GM12864 (cell line): ENCODE measurements at regions not wholly inside any gene's neighbourhood (a gene's known extent, or its start where the extent isn't known, plus 50 kb on each side); places are given as distances from the start of the nearest gene placed in this dataset.
"Not testable (repeated sequence)": the region's sequence is repeated elsewhere in the genome, so short reads cannot be mapped to it uniquely, and the experiment has no call there.

Experiments
- DNase-seq: peaks from one replicate; pipeline ENCODE4 v3.0.0-alpha.2; 2011; ENCODE audit warnings: low read depth
- H3K4me3 ChIP-seq: 2 replicates; pipeline ENCODE4 v1.5.1; 2011; ENCODE audit warnings: mild to moderate bottlenecking, low read depth, low read length, control low read depth
- TF ChIP-seq, protein P1 (sequence below): IDR thresholded peaks from 2 replicates; pipeline ENCODE4 v1.5.1; 2011; ENCODE audit warnings: low read depth, mild to moderate bottlenecking, moderate library complexity, low read length, control low read depth, inconsistent platforms; ENCODE audit errors: missing control alignments

DNA sequence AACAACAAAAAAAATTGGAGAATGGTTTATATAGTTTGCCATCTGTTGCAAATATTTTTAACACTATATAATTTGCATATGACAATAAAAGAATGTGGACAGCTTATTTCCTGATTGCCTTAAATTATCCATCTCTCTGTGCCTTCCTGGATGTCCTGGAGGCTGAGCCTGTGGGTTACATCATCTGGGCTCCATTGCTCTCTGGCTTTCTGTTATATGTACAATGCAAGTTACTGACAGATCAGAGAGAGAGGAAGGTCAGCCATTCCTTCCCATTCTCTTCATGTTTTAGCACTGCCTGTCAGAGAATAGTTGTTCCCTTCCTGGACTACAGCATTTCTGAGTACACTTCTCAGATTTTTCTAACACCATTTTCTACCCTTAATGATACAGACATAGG lies 758.3 kb upstream of the PCDH20 start:
- TF ChIP-seq, protein P1, sequence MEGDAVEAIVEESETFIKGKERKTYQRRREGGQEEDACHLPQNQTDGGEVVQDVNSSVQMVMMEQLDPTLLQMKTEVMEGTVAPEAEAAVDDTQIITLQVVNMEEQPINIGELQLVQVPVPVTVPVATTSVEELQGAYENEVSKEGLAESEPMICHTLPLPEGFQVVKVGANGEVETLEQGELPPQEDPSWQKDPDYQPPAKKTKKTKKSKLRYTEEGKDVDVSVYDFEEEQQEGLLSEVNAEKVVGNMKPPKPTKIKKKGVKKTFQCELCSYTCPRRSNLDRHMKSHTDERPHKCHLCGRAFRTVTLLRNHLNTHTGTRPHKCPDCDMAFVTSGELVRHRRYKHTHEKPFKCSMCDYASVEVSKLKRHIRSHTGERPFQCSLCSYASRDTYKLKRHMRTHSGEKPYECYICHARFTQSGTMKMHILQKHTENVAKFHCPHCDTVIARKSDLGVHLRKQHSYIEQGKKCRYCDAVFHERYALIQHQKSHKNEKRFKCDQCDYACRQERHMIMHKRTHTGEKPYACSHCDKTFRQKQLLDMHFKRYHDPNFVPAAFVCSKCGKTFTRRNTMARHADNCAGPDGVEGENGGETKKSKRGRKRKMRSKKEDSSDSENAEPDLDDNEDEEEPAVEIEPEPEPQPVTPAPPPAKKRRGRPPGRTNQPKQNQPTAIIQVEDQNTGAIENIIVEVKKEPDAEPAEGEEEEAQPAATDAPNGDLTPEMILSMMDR = no peak
- no peak for DNase-seq

DNA sequence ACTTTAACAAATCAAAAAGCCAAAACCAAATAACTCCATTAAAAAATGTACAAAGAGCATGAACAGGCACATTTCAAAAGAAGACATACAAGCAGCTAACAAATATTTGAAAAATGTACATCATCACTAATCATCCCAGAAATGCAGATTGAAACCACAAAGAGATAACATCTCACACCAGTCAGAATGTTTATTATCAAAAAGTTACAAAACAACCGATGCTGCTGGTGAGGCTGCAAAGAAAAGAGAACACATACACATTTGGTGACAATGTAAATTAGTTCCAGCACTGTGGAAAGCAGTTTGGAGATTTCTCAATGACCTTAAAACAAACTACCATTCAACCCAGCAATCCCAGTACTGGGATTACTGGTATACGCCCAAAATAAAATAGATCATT lies 756.0 kb upstream of the PCDH20 start:
- H3K4me3 ChIP-seq = no peak overlapping the region

More for the DNA sequence above, 758.3 kb upstream of the PCDH20 start:
- H3K4me3 ChIP-seq = no peak overlapping the region

DNA sequence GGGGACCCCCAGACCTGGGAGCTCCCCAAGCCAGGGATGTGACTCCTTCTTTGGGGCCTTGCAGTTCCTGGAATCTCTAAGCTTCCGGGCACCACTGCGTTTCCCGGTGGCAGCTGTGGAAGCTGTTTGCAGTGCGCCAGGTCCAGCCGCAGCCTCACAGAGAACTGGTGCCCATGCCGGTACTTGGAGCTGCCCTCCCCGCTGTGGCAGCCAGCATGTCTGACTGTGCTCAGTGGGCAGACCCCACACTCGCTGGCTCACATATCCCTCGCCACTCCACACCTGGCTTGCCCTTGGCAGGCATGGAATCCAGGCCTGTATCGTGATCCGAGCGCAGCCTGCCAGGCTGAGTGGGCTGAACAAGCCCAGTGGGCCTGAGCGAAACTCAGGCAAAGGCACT lies 753.2 kb upstream of the PCDH20 start:
- H3K4me3 ChIP-seq = no peak overlapping the region
- DNase-seq = no peak
- TF ChIP-seq, protein P1 = no peak

More for the DNA sequence above, 756.0 kb upstream of the PCDH20 start:
- TF ChIP-seq, protein P1 = no peak
- no peak for DNase-seq

DNA sequence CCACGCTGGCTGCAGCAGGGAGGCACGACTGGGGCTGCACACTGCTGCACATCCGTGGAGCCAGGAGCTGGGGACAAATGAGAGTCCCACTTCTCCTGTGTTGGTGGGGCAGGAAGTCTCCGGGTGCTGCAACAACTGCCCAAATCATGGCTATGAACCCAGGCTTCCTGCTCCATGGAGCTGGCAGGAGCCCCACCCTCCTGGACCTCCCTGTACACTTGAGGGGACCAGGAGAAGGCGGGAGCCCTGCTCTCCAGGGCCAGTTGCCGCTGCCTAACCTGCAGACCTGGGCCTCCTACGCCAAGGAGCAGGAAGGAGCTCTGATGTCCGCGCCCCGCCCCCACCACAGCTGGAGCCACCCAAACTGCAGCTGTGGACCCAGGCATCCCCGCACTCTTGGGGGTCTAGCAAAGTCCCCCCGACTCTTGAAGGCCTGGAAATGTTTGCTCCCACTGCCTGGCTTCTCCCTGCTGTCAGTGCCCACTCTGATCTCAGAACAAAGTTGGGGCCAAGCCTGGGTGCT lies 752.1 kb upstream of the PCDH20 start:
- no peak overlapping the region for H3K4me3 ChIP-seq
- no peak for DNase-seq
- TF ChIP-seq, protein P1 = no peak

DNA sequence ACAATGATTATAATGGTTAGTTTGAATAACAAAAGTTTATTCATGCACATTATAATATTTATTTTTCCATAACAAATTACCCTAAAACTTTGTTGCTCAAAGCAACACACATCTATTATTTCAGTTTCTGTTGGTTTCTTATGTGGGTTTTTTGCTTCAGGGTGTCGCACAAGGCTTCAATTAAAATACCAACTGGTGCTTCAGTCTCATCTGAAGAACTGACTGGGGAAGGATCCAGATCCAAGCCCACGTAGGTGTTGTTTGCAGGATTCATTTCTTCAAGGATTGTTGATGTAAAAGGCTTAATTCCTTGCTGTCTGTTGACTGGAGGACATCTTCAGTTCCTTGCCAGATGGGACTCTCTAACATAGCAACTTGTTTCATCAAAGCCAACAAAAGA lies 747.2 kb upstream of the PCDH20 start:
- no peak overlapping the region for H3K4me3 ChIP-seq
- TF ChIP-seq, protein P1 = no peak
- no peak for DNase-seq

DNA sequence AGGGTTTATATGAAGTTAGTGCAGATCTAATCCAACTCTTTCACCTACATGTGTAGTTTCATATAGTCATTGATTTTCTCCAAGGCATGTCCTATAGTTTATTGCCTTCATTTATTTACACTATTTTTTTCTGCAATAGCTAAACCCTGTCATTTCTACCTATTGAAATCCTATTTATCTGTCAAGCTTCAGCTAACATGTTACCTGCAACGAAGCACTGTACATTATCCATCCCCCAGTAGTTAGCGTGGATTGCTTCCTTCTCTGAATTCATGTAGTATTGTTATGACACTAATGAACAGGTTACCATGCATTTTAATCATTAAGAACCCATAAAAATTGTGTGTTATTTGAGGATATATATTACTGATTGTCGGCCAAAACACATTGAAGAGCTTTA lies 742.9 kb upstream of the PCDH20 start:
- TF ChIP-seq, protein P1 = no peak
- no peak overlapping the region for H3K4me3 ChIP-seq
- DNase-seq = no peak

DNA sequence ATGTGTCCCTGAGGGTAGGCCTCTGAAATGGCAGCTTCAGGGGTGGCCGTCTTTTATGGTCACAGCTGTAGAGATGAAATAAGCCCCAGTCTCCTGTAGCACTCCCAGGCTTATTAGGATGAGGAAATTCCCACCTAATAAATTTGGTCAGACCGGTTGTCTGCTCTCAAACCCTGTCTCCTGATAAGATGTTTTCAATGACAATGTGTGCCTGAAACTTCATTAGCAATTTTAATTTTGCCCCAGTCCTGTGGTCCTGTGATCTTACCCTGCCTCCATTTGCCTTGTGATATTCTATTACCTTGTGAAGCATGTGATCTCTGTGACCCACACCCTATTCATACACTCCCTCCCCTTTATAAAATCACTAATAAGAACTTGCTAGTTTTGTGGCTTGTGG lies 736.1 kb upstream of the PCDH20 start:
- DNase-seq = not testable (repeated sequence)

DNA sequence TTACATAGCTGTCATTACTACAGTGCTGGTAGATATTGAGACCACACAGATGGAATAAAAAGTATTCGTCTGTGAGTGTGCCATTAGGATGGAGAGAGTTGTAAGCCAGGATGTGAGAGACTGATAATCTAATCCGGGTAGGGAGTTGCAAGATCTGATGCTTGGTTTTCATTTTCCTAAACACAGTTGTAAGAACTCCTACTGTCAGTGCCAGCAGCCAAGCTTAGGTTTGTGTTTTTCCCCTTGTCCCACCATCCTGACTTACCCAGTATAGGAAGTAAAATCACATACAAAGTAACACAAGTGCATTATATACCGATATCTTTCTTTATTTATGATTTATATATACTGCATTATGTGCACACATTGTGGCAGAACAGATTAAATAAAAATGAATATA lies 726.4 kb upstream of the PCDH20 start:
- TF ChIP-seq, protein P1 = no peak
- DNase-seq = no peak
- no peak overlapping the region for H3K4me3 ChIP-seq

More for the DNA sequence above, 736.1 kb upstream of the PCDH20 start:
- not testable (repeated sequence) for H3K4me3 ChIP-seq
